Hematopoietic multipotent progenitor cell (in vitro differentiated cells): ENCODE measurements at regions not wholly inside any gene's neighbourhood (a gene's known extent, or its start where the extent isn't known, plus 50 kb on each side); places are given as distances from the start of the nearest gene placed in this dataset.

ENCODE experiments used
- DNase-seq, 3 donors: peaks; one replicate each; pipeline ENCODE4 v3.0.0-alpha.2; 2011 to 2015; ENCODE audit warnings: low read depth in 2 of 3, low spot score in 2 of 3

DNA sequence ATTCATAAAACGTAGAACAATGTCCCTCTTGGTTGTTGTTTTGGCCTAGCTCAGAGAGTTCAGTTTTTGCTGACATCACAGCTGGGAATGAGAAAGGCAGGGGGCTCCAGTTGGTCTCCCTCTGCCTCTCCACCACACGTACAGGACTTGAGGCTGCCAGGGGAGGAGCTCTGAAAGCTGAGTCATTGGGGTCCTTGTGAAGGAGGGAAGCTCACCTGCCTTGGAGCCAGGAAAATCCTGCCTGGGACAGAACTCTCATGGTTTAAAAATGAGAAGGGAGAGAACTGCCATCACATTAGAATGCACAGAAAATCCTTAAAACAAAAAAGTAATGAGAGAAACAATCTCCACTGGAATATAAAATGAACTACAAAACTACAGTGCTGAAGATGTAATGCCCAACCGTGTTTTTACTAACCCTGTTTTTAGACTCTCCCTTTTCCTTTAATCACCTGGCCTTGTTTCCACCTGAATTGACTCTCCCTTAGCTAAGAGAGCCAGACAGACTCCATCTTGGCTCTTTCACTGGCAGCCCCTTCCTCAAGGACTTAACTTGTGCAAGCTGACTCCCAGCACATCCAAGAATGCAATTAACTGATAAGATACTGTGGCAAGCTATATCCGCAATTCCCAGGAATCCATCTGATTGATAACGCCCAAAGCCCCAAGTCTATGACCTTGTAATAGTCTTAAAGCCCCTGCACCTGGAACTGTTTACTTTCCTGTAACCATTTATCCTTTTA is 58.6 kb upstream of the TARP start:
- DNase-seq = peak in 1 of 3 donors; percentile 46

GRCh38 chr7:38330861-38331621 is 57.6 kb upstream of the TARP start:
- DNase-seq = peak in 1 of 3 donors; percentile 37

DNA sequence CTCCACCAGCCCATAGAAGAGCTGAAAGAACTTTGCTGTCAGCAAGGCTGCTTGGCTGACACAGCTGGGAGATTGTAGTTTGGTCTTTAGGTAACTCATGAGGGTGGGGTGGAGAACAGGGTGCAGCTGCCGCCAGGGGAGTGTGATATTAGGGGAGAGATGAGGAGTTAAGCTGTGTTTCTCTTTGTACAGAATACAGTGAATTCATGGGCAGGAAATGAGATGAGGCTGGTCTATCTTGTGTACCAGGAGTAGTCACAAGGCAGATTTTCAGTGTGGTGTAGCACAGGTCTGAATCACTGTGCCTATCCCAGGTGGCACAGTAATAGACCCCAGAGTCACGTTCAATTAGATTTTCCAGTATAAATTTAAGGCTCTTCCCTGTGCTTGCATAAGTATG is 56.6 kb upstream of the TARP start:
- DNase-seq = no peak

GRCh38 chr7:38329340-38329739 is 55.9 kb upstream of the TARP start:
- no peak for DNase-seq

DNA sequence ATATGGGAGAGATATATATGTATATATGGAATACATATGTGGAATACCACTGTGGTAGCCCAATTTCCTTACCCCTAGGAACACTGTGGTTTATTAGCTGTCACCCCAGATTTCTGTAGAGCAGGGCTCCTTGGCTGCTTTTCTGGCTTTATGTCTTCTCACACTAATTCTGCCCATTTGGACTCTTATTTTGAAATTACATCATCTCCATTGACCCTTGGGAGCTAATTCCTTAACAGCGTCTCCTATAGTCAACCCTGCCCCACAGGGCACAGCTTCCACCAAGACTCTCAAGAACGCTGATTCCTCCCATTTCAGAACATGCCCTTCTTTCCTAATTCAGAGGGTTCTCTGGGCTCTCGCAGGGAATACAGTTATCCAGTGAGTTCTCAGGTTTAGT is 55.4 kb upstream of the TARP start:
- DNase-seq = no peak

DNA sequence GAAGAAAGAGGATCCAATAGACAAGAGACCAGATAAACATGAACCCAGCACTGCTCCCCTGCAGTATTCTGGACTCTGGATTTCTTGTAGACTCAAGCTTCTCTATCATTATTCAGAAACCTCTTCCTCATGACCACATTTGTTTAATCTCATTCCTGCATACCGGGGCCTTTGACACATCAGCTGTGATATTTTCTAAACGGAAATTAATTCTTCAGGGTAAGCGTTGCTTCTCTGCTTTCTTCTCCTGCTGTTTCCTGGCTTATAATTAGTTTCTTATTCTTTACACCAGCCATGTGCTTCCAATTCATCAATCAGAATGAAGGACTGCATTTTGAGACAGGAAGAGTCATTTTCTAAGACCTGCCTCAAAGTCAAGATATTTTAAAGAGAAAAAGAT is 54.2 kb upstream of the TARP start:
- DNase-seq = peak in 1 of 3 donors; percentile 90
